Activated CD4-positive, alpha-beta T cell treated with anti-CD3 and anti-CD28 coated beads, Interleukin-2, amount 10 ng/mL, durations not matched to agents 24 days and 14 days (primary cell): ENCODE measurements at regions not wholly inside any gene's neighbourhood (a gene's known extent, or its start where the extent isn't known, plus 50 kb on each side); places are given as distances from the start of the nearest gene placed in this dataset.
A peak's percentile ranks its signal among the peaks of the same experiment; 100 is the strongest.

Source experiments
- DNase-seq: peaks from one replicate; pipeline ENCODE4 v3.0.0; 2022
- H3K27ac Mint-ChIP-seq: one replicate; pipeline ENCODE4 v1.8.0; 2022; ENCODE audit warnings: mild to moderate bottlenecking, mixed read lengths
- H3K27me3 Mint-ChIP-seq: one replicate; pipeline ENCODE4 v1.8.0; 2022; ENCODE audit warnings: mixed read lengths
- H3K36me3 Mint-ChIP-seq: one replicate; pipeline ENCODE4 v1.8.0; 2022; ENCODE audit warnings: low read depth, mild to moderate bottlenecking, mixed read lengths
- H3K4me1 Mint-ChIP-seq: one replicate; pipeline ENCODE4 v1.8.0; 2021; ENCODE audit warnings: mixed read lengths
- H3K4me3 Mint-ChIP-seq: one replicate; pipeline ENCODE4 v1.8.0; 2022; ENCODE audit warnings: mild to moderate bottlenecking, moderate library complexity, mixed read lengths
- H3K9me3 Mint-ChIP-seq: one replicate; pipeline ENCODE4 v1.8.0; 2021; ENCODE audit warnings: mixed read lengths
- intact Hi-C: fragments of 100-400 bp; cut with micrococcal nuclease; formaldehyde crosslinking; loops from one replicate; pipeline ENCODE4 v1.15.1; 2023

GRCh38 chr6:134424165-134424797, 106.4 kb upstream of the SGK1 start:
- Mint-ChIP-seq H3K9me3 (peaks cover 15% of the 10 kb centered on the region), H3K36me3 (no peaks in the 10 kb centered on the region), H3K27ac (no peak overlapping the region), H3K4me1 (peaks cover 24% of the 10 kb centered on the region), H3K4me3 (no peak overlapping the region), H3K27me3 (peaks cover under 1% of the 10 kb centered on the region)
- intact Hi-C loops: no loop called here
- DNase-seq: no peak

- Mint-ChIP-seq H3K4me3 (no peak overlapping the region), H3K4me1 (peaks cover 23% of the 10 kb centered on the region), H3K27ac (no peak overlapping the region), H3K36me3 (no peaks in the 10 kb centered on the region), H3K27me3 (peaks cover 1% of the 10 kb centered on the region), H3K9me3 (peaks cover 12% of the 10 kb centered on the region)
- DNase-seq: no peak
- intact Hi-C loops: no loop called here
These were observed 104.7 kb upstream of the SGK1 start for GRCh38 chr6:134422426-134423231.

GRCh38 chr6:134421501-134421900, 103.6 kb upstream of the SGK1 start:
- Mint-ChIP-seq H3K36me3 (no peaks in the 10 kb centered on the region), H3K4me3 (no peak overlapping the region), H3K27me3 (peaks cover 1% of the 10 kb centered on the region)

GRCh38 chr6:134420614-134421181, 102.8 kb upstream of the SGK1 start:
- no peaks in the 10 kb centered on the region for H3K36me3 Mint-ChIP-seq
- intact Hi-C loops: no loop called here
- peaks cover 22% of the 10 kb centered on the region for H3K4me1 Mint-ChIP-seq
- no peak overlapping the region for H3K4me3 Mint-ChIP-seq
- H3K9me3 Mint-ChIP-seq: peaks cover 11% of the 10 kb centered on the region
- DNase-seq: no peak
- H3K27ac Mint-ChIP-seq: no peak overlapping the region
- H3K27me3 Mint-ChIP-seq: peaks cover 1% of the 10 kb centered on the region

More at GRCh38 chr6:134421501-134421900, 103.6 kb upstream of the SGK1 start:
- no peak overlapping the region for H3K27ac Mint-ChIP-seq
- DNase-seq: no peak
- intact Hi-C loops: no loop called here
- H3K4me1 Mint-ChIP-seq: peaks cover 28% of the 10 kb centered on the region
- H3K9me3 Mint-ChIP-seq: peaks cover 11% of the 10 kb centered on the region

GRCh38 chr6:134419716-134420115, 101.8 kb upstream of the SGK1 start:
- Mint-ChIP-seq H3K9me3 (peaks cover 11% of the 10 kb centered on the region), H3K27ac (no peak overlapping the region), H3K27me3 (peaks cover 1% of the 10 kb centered on the region), H3K4me3 (no peak overlapping the region), H3K4me1 (peaks cover 23% of the 10 kb centered on the region), H3K36me3 (no peaks in the 10 kb centered on the region)
- no peak for DNase-seq
- intact Hi-C loops: no loop called here

- intact Hi-C loops: no loop called here
These were observed 98.7 kb upstream of the SGK1 start for GRCh38 chr6:134416418-134417154.

GRCh38 chr6:134415656-134416055, 97.7 kb upstream of the SGK1 start:
- peaks cover 18% of the 10 kb centered on the region for H3K4me1 Mint-ChIP-seq
- H3K36me3 Mint-ChIP-seq: peaks cover 3% of the 10 kb centered on the region
- peaks cover 1% of the 10 kb centered on the region for H3K27me3 Mint-ChIP-seq
- H3K9me3 Mint-ChIP-seq: peaks cover 7% of the 10 kb centered on the region
- no peak overlapping the region for H3K4me3 Mint-ChIP-seq
- H3K27ac Mint-ChIP-seq: no peak overlapping the region
- no peak for DNase-seq
- intact Hi-C loops: no loop called here

More at GRCh38 chr6:134416418-134417154, 98.7 kb upstream of the SGK1 start:
- Mint-ChIP-seq H3K4me3 (no peak overlapping the region), H3K4me1 (peaks cover 19% of the 10 kb centered on the region), H3K27me3 (peaks cover 1% of the 10 kb centered on the region), H3K36me3 (peaks cover 3% of the 10 kb centered on the region), H3K27ac (peak overlapping the region; percentile 77), H3K9me3 (peaks cover 4% of the 10 kb centered on the region)
- peak; percentile 66 for DNase-seq

GRCh38 chr6:134415194-134415593, 97.3 kb upstream of the SGK1 start:
- no peak for DNase-seq
- Mint-ChIP-seq H3K27ac (no peak overlapping the region), H3K27me3 (peaks cover 1% of the 10 kb centered on the region), H3K36me3 (peaks cover 3% of the 10 kb centered on the region), H3K4me1 (peaks cover 16% of the 10 kb centered on the region), H3K4me3 (no peak overlapping the region), H3K9me3 (peaks cover 7% of the 10 kb centered on the region)
- intact Hi-C loops: no loop called here

- peaks cover 1% of the 10 kb centered on the region for H3K27me3 Mint-ChIP-seq
These were observed 96.9 kb upstream of the SGK1 start for GRCh38 chr6:134414793-134415192.

GRCh38 chr6:134413241-134413643, 95.3 kb upstream of the SGK1 start:
- H3K9me3 Mint-ChIP-seq: peaks cover 7% of the 10 kb centered on the region
- peaks cover 16% of the 10 kb centered on the region for H3K4me1 Mint-ChIP-seq
- intact Hi-C loops: no loop called here
- no peak for DNase-seq
- H3K4me3 Mint-ChIP-seq: no peak overlapping the region
- peaks cover 3% of the 10 kb centered on the region for H3K36me3 Mint-ChIP-seq
- no peak overlapping the region for H3K27ac Mint-ChIP-seq
- no peaks in the 10 kb centered on the region for H3K27me3 Mint-ChIP-seq

More at GRCh38 chr6:134414793-134415192, 96.9 kb upstream of the SGK1 start:
- Mint-ChIP-seq H3K36me3 (peaks cover 3% of the 10 kb centered on the region), H3K27ac (no peak overlapping the region), H3K4me3 (no peak overlapping the region), H3K4me1 (peaks cover 16% of the 10 kb centered on the region), H3K9me3 (peaks cover 7% of the 10 kb centered on the region)
- DNase-seq: no peak
- intact Hi-C loops: no loop called here

- H3K27ac Mint-ChIP-seq: no peak overlapping the region
- no peak for DNase-seq
- no peaks in the 10 kb centered on the region for H3K27me3 Mint-ChIP-seq
- peaks cover 3% of the 10 kb centered on the region for H3K36me3 Mint-ChIP-seq
- intact Hi-C loops: no loop called here
- no peak overlapping the region for H3K4me3 Mint-ChIP-seq
- H3K4me1 Mint-ChIP-seq: peaks cover 6% of the 10 kb centered on the region
- peaks cover 7% of the 10 kb centered on the region for H3K9me3 Mint-ChIP-seq
These were observed 92.6 kb upstream of the SGK1 start for GRCh38 chr6:134410541-134410940.

- Mint-ChIP-seq H3K27me3 (no peaks in the 10 kb centered on the region), H3K9me3 (peaks cover 7% of the 10 kb centered on the region)
- intact Hi-C loops: no loop called here
These were observed 89.9 kb upstream of the SGK1 start for GRCh38 chr6:134407791-134408190.

GRCh38 chr6:134406311-134406710, 88.4 kb upstream of the SGK1 start:
- Mint-ChIP-seq H3K9me3 (peaks cover 3% of the 10 kb centered on the region), H3K4me1 (peaks cover 12% of the 10 kb centered on the region), H3K27ac (no peak overlapping the region), H3K4me3 (no peak overlapping the region), H3K36me3 (no peaks in the 10 kb centered on the region), H3K27me3 (no peaks in the 10 kb centered on the region)
- intact Hi-C loops: no loop called here
- no peak for DNase-seq

More at GRCh38 chr6:134407791-134408190, 89.9 kb upstream of the SGK1 start:
- Mint-ChIP-seq H3K36me3 (no peaks in the 10 kb centered on the region), H3K4me3 (no peak overlapping the region), H3K4me1 (peaks cover 6% of the 10 kb centered on the region), H3K27ac (no peak overlapping the region)
- DNase-seq: no peak
